ENCODE measurements at regions not wholly inside any gene's neighbourhood (a gene's known extent, or its start where the extent isn't known, plus 50 kb on each side); places are given as distances from the start of the nearest gene placed in this dataset.
"Not testable (repeated sequence)": the region's sequence is repeated elsewhere in the genome, so short reads cannot be mapped to it uniquely, and the experiment has no call there.

- DNase-seq, result no peak
Observed at GRCh38 chr2:184993746-184994145, 395.4 kb downstream of the ZNF804A start.

GRCh38 chr2:185006481-185006880, 408.2 kb downstream of the ZNF804A start:
- DNase-seq, result no peak

GRCh38 chr2:185012643-185013042, 414.3 kb downstream of the ZNF804A start:
- no peak for DNase-seq

DNA sequence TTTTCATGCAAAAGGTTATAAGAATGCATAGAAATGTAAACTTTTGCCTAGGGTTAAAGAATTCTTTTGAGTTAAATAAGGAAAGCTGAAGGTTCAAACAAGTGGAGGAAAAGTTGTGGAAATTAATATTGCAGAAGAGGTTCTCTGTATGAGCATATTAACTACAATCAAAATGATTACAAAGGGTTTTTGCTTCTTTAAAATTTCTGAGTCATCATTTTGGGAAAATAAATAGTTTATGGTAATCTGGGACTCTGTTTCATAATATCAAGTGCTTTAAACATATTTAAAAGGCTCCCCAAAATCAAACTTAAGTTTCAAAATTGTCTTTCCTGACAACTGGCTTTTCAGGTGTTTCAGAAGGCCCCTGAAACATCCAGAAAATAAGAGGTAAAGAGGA, 415.7 kb downstream of the ZNF804A start:
- DNase-seq, result no peak

DNA sequence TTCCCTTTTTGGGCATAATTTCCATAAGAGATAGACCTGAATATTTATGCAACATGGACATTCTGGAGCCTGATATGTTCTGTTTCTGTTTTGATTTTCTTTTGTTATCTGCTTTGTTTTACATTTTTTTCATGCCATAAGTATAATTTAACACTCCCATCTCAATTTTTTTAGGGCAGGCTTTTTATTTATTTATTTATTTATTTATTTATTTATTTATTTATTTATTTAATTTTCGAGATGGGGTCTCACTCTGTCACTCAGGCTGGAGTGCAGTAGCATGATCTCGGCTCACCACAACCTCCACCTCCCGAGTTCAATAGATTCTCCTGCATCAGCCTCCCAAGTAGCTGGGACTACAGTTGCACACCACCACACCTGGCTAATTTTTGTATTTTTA, 427.6 kb downstream of the ZNF804A start:
- DNase-seq, result not testable (repeated sequence)

DNA sequence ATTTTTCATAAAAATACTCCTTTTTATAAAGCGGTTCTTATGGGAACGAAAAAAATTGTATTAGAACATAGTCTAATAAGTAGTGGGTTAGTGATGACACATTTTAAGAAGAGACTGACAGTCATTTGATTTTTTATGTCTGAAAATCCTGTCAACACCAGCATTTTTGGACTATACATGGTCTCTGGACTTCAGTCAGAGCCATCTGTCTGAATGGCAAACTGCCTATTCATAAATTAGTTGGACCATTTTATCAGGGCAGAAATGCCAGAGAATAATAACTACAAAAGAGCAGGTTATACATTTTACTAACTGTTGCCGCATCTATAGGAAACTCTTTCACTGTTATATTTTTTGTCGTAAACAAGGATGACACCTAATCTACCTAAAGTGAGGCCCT, 437.6 kb downstream of the ZNF804A start:
- DNase-seq, result no peak

GRCh38 chr2:185044323-185044874, 446.1 kb downstream of the ZNF804A start:
- no peak for DNase-seq

DNA sequence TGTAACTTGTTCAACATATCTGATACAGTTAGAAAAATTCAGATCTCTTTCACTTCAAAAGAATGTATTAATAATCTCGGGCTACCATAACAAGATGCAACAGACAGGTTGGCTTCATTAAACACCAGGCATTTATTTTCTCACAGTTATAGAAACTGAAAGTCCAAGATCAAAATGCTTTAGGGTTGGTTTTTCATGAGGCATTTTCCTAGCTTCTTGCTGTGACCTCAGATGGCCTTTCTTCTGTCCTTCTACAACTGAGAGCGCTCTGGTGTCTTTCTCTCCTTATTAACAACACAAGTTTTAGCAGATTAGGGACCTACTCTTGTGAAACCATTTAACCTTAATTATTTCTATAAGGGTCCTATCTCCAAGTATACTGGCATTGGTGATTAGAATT, 452.5 kb downstream of the ZNF804A start:
- DNase-seq, result no peak

DNA sequence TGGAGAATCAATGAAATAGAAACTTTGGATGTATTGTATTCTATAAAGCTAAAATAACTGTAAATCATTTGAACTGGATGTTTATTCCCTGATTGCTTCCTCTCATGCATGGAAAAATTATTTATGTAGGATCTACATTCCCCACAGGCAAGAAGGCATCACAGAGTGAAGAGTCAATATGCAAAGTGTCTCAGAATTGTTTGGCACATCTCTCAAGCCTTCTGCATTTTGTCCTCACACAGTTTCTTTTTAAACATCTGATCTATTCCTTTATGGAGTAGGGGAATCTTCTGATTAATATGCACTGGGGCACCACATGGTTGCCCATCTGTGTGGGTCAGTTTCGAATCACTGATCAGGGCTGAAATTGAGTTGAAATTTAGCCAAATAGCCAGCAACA, 465.4 kb downstream of the ZNF804A start:
- no peak for DNase-seq

- DNase-seq, result no peak
Observed at GRCh38 chr2:185066128-185066527, 467.8 kb downstream of the ZNF804A start.

DNA sequence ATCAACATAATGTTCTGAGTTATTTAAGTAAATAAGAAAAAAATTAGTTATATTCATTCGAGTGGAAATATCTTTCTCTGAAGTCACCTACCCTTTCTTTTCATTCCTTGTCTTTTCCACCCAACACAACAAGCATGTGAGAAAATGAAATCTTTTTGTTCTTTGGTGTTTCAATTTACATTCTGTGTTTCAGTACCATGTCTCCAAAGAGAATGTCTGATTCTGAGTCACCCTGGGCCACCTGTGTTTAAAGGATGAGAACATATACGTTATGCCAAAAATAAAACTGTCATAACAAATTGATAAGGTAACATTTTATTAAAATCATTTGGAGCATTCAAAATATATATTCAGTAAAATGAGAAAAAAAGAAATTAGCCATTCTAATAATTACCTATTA, 470.8 kb downstream of the ZNF804A start:
- DNase-seq, result no peak

GRCh38 chr2:185074156-185074555, 475.8 kb downstream of the ZNF804A start:
- no peak for DNase-seq

DNA sequence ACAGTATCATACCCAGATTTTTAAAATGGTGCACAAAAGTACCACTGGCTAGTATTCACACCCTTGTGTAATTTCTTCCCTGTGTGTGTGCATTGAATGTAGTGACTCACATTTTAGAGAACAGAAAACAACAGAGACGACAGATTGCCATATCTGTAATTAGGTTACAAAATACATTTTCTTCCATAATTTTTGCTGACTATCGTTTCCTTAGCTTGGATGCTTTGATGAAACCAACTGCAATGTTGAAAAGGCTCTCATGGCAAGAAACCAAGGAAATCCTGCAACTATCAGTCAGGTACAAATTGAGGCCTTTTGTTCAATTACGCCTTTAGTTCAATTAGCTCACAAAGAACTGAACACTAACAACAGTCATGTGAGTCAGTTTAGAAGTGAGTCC, 484.4 kb downstream of the ZNF804A start:
- no peak for DNase-seq

- DNase-seq, result no peak
Observed at GRCh38 chr2:185108588-185108987, 510.3 kb downstream of the ZNF804A start.

DNA sequence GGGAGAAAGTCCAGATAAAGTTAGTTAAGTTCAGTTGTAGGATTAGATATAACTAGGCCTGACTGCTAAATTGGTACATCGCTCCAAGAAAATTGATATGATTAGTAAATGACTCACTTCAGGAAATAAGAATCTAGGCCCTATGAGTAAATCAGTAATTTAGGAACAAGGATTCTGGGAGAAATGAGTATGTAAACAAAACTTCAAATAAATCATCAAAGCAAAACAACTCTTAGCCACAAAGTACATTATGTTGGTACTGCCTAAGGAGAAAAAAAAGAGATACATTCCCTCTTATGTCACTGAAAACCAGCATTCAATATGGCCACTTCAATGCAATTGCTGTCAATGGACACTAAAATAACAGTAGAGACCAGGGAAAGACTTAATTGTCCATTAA, 529.1 kb downstream of the ZNF804A start:
- no peak for DNase-seq

GRCh38 chr2:185128346-185128745, 530.0 kb downstream of the ZNF804A start:
- DNase-seq, result peak; percentile 43

GRCh38 chr2:185128996-185129395, 530.7 kb downstream of the ZNF804A start:
- no peak for DNase-seq

GRCh38 chr2:185130685-185131084, 532.4 kb downstream of the ZNF804A start:
- no peak for DNase-seq

- no peak for DNase-seq
Observed at GRCh38 chr2:185132501-185133041, 534.2 kb downstream of the ZNF804A start.

GRCh38 chr2:185137700-185138099, 539.4 kb downstream of the ZNF804A start:
- no peak for DNase-seq

- DNase-seq, result no peak
Observed at GRCh38 chr2:185142677-185143076, 544.3 kb downstream of the ZNF804A start.

DNA sequence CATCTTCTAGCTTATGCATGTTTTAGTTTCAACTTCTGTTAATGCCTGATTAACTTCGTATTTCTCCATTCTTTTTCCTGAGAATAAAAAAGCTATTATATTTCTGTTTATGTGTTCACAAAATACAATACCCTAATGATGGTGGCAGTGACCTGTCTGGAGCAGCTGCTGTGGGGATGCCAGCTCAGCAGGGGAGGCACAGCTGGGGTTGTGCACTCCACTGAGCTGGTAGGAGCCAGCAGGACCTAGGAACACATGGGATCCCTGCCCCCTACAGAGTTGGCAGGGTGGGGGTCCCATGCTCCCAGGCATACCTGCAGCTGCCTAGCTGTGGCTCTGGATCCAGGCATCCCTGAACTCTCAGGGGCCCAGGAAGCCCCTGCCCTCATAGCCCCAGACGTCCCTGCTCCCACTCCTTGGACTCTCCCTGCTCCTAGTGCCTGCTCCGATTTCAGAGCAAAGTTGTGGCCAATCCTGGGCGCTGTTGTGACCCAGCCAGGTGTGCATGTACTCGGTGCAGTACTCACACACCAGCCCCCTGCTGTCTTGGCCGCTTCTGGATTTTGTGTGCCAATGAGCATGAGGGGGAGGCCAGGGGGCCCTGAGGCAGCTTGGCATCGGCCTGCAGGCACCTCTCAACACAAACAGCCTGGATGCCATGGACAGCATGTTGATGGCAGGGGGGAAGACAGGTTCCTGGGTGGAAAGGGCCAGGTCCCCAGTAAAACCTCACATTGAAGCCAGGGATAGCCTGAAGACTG, 546.0 kb downstream of the ZNF804A start:
- DNase-seq, result no peak

DNA sequence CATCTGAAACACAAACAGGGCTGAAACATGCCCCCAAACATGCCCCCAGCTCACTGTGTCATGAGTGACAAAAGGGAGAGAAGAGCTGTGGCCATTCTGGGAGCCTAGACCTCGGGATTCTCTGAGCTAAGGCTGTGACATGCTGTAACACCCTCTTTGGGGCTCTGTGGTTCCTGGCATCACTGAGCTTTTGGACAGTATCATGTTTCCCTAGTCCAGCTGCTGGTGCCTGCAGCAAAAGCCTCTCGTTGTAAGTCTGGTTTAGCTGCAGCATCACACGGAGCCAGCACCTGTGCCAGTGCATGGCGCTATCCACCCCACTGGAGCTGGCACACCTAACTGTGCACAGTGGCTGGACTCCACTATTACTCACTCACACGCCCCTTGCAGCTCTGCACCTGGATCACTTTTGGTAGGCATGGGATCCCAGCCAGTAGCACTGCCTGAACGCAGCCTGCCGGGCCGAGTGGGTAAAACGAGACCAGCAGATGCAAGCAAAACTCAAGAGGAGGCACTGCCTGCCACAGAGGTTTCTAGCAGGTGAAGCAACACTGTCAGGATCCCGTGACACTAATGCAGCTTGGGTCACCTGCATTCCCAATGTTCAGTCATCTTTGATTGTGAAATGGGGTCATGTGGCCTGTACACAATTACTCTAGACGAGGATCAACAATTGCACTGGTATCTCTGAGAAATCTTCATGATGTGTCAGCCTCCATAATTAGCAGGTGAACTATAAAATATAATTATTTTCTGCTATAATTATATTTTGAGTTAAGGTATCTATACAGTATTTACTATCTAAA, 547.2 kb downstream of the ZNF804A start:
- DNase-seq, result no peak

DNA sequence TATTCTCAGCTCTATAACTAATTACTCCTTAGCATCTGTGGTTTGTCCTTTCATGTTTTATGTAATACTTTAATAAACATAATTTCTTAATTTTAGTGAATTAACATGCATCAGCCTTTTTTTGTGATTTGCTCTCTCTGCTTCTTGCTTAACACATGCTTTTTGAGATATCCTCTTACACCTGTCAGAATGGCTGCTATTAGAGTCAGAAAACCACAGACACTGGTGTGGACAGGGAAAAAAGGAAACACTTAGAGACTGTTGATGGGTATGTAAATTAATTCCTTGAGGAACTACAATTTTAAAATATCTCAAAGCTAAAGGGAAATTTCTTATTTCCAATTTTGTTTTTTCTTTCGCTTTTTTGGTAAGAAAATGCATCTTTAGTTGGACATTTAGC, 549.0 kb downstream of the ZNF804A start:
- DNase-seq, result no peak
